Bronchial epithelial cell (primary cell): ENCODE measurements at regions not wholly inside any gene's neighbourhood (a gene's known extent, or its start where the extent isn't known, plus 50 kb on each side); places are given as distances from the start of the nearest gene placed in this dataset.
"Not testable (repeated sequence)": the region's sequence is repeated elsewhere in the genome, so short reads cannot be mapped to it uniquely, and the experiment has no call there.

Experiments used
- DNase-seq: peaks from one replicate; pipeline ENCODE4 v3.0.0-alpha.2; 2010; ENCODE audit warnings: low read depth
- FAIRE-seq: peaks from 2 replicates; lab custom pipeline; 2011; peaks lifted over from hg19 to GRCh38; lab: Jason Lieb, UNC
- H3K27me3 ChIP-seq: 2 replicates; pipeline ENCODE4 v1.5.1; 2011; ENCODE audit warnings: low read length; ENCODE audit not compliant: control insufficient read depth, insufficient read depth
- H3K36me3 ChIP-seq: 2 replicates; pipeline ENCODE4 v1.5.1; 2011; ENCODE audit warnings: low read length; ENCODE audit not compliant: control insufficient read depth, insufficient read depth
- H3K4me3 ChIP-seq: 2 replicates; pipeline ENCODE4 v1.5.1; 2011; ENCODE audit warnings: mild to moderate bottlenecking, low read depth, low read length, control low read depth
- TF ChIP-seq, protein P1 (sequence below): IDR thresholded peaks from 2 replicates; pipeline ENCODE4 v1.5.1; 2011; ENCODE audit warnings: mild to moderate bottlenecking, moderate library complexity, low read length, control low read depth, inconsistent platforms; ENCODE audit not compliant: insufficient read depth, severe bottlenecking

DNA sequence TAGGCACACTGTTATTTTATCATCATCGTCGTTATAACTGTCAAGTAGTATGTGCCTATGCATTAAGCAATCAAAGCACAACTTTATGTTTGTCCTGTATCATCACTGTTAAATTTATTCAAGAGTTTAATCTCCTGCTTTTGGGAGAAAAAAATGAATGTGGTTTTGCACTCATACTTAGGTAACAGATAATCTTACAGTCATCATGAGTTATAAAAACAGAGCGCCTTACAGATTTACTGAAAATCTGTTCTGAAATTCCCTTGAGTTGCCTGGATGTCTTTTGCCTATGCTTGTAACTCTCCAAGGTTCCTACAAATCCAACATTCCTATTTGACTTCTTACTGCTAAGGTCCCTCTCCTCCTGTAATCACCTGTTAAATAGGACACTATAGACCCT lies 307.3 kb downstream of the ZIC4 start:
- FAIRE-seq (no peak), DNase-seq (no peak)

DNA sequence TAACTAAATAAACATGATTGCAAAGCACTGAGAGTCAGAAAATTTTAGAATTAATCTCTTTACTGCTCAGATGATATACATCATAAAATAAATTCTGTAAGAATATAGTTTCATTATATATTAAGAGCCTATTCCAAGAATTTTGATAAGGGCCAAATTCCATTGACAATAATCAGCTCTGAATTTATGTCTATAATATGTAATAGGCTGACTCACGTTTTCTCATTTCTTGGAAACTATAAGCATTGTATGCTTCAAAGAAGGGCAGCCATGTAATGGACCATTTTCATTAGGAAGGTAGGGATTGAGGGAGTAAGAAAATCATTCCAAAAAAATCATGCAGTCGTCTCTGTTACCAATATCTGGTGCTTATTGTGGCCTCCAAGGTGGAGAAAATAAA lies 315.9 kb downstream of the ZIC4 start:
- Histone ChIP-seq H3K4me3 (no peak overlapping the region), H3K27me3 (no peaks in the 10 kb centered on the region), H3K36me3 (no peaks in the 10 kb centered on the region)
- no peak for FAIRE-seq
- DNase-seq: no peak
- TF ChIP-seq, protein P1, sequence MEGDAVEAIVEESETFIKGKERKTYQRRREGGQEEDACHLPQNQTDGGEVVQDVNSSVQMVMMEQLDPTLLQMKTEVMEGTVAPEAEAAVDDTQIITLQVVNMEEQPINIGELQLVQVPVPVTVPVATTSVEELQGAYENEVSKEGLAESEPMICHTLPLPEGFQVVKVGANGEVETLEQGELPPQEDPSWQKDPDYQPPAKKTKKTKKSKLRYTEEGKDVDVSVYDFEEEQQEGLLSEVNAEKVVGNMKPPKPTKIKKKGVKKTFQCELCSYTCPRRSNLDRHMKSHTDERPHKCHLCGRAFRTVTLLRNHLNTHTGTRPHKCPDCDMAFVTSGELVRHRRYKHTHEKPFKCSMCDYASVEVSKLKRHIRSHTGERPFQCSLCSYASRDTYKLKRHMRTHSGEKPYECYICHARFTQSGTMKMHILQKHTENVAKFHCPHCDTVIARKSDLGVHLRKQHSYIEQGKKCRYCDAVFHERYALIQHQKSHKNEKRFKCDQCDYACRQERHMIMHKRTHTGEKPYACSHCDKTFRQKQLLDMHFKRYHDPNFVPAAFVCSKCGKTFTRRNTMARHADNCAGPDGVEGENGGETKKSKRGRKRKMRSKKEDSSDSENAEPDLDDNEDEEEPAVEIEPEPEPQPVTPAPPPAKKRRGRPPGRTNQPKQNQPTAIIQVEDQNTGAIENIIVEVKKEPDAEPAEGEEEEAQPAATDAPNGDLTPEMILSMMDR: no peak

More for the DNA sequence above, 307.3 kb downstream of the ZIC4 start:
- TF ChIP-seq, protein P1: no peak
- H3K36me3 ChIP-seq: no peaks in the 10 kb centered on the region
- no peaks in the 10 kb centered on the region for H3K27me3 ChIP-seq
- H3K4me3 ChIP-seq: no peak overlapping the region

DNA sequence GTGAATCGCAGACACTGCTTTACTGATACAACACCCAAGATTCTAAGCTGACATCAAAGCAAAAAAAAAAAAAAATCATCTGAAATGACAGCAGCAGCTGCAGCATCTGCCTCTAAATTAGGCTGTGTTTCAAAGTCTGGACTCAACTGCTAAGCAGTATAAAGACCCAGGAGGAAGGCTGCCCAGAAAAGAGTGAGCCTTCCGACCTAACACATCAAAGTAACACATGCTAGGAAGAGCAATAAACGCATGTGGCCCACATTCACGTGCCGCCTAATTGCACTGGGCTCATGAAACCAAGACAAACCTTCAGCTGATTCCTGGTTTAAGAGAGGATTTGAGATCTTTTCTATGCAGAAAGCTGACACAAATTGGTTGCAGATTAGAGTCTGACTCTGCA lies 317.1 kb downstream of the ZIC4 start:
- FAIRE-seq: no peak
- no peak for DNase-seq
- no peaks in the 10 kb centered on the region for H3K27me3 ChIP-seq
- TF ChIP-seq, protein P1: no peak
- no peak overlapping the region for H3K4me3 ChIP-seq
- no peaks in the 10 kb centered on the region for H3K36me3 ChIP-seq

DNA sequence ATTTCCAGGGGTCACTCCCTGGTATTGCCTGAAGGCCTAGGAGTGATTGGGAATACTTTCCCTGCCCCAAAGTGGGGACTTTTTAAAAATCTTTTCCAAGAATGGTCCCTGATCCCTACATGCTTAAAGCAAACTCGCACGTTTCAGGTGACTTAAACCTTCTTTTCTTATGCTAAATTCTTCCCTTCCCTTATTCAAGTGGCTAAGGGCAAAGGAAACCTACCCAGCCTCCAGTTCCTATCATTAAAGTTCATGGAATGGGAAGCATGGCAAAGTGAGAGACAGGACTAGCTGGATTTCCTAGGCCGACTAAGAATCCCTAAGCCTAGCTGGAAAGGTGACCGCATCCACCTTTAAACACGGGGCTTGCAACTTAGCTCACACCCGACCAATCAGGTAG lies 346.8 kb downstream of the ZIC4 start:
- H3K36me3 ChIP-seq, H3K4me3 ChIP-seq, FAIRE-seq, DNase-seq, H3K27me3 ChIP-seq: not testable (repeated sequence)

DNA sequence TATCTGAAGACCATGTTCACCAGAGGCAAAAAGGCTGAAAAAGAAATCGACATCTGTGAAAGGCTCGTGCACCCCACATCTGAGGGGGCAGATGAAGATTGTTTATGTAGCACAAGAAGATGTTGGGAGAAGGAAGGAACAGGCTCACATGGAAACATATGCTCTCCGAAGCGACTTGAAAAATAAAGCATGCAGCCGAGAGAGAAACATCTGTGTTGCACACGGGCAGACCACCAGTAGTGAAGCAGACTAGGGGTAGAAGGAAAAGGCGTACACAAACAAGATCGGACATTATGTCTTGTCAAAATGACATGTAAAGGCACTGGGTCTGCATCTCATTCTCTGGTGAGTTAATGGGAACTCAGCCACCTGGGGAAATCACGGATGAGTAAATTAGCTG lies 356.5 kb downstream of the ZIC4 start:
- H3K36me3 ChIP-seq: no peaks in the 10 kb centered on the region
- no peak overlapping the region for H3K4me3 ChIP-seq
- no peaks in the 10 kb centered on the region for H3K27me3 ChIP-seq
- no peak for FAIRE-seq
- TF ChIP-seq, protein P1: no peak
- DNase-seq: no peak

DNA sequence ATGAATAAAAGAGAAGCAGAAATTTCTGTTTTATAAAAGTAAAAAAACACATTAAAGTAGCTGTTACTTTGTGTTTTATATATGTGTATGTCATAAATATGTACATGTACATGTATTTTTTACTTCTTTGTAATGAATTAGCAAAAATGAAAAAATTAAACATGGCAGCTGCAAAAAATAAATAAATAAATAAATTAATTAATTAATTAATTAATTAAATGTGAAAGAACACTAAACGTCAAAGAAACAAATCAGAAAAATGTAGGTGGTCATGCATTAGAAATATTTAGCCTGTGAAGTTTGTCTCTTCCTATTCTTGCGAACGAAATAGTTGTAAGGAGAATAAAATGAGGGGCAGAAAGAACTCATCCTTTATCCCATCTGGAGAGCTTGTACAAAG lies 357.0 kb downstream of the ZIC4 start:
- Histone ChIP-seq H3K36me3 (no peaks in the 10 kb centered on the region), H3K27me3 (no peaks in the 10 kb centered on the region), H3K4me3 (no peak overlapping the region)
- FAIRE-seq (no peak), DNase-seq (no peak)
- TF ChIP-seq, protein P1: no peak
